LNCAP (cell line): ENCODE measurements at regions not wholly inside any gene's neighbourhood (a gene's known extent, or its start where the extent isn't known, plus 50 kb on each side); places are given as distances from the start of the nearest gene placed in this dataset.

Source experiments
- CTCF ChIP-seq: fragments of 450-650 bp; IDR thresholded peaks from 2 replicates; pipeline ENCODE4 v1.5.1; 2017; ENCODE audit warnings: mild to moderate bottlenecking

GRCh38 chr14:49366416-49366815 lies 219.8 kb downstream of the RPS29 start:
- no peak for TF ChIP-seq CTCF

GRCh38 chr14:49364752-49365117 lies 221.4 kb downstream of the RPS29 start:
- no peak for TF ChIP-seq CTCF

GRCh38 chr14:49363821-49364751 lies 222.1 kb downstream of the RPS29 start:
- TF ChIP-seq CTCF = no peak

GRCh38 chr14:49362916-49363315 lies 223.3 kb downstream of the RPS29 start:
- TF ChIP-seq CTCF = no peak

GRCh38 chr14:49339130-49339529 lies 247.1 kb downstream of the RPS29 start:
- TF ChIP-seq CTCF = no peak

- TF ChIP-seq CTCF = no peak
These were observed 266.4 kb downstream of the RPS29 start for GRCh38 chr14:49319810-49320209.

- TF ChIP-seq CTCF = no peak
These were observed 270.6 kb downstream of the RPS29 start for GRCh38 chr14:49315570-49315969.
